SK-N-SH (cell line): ENCODE measurements at regions not wholly inside any gene's neighbourhood (a gene's known extent, or its start where the extent isn't known, plus 50 kb on each side); places are given as distances from the start of the nearest gene placed in this dataset.

Source experiments
- CHD2 ChIP-seq: fragments of 150-350 bp; IDR thresholded peaks from 2 replicates; pipeline ENCODE4 v1.6.1; 2018; ENCODE audit warnings: low read length; ENCODE audit not compliant: partially characterized antibody
- CTCF ChIP-seq: fragments of 200-600 bp; sonication (generic); IDR thresholded peaks from 2 replicates; pipeline ENCODE4 v1.6.1; 2017; ENCODE audit warnings: antibody characterized with exemption, mild to moderate bottlenecking, moderate library complexity
- GATA2 ChIP-seq: sonication (generic); formaldehyde crosslinking; IDR thresholded peaks from 2 replicates; pipeline ENCODE4 v1.5.0; 2020; ENCODE audit warnings: mild to moderate bottlenecking, missing genetic modification reagents
- JUND ChIP-seq: IDR thresholded peaks from 2 replicates; pipeline ENCODE4 v1.4.0; 2012
- POLR2AphosphoS5 ChIP-seq: IDR thresholded peaks from 2 replicates; pipeline ENCODE4 v1.6.1; 2012; ENCODE audit warnings: low read depth, low read length
- RAD21 ChIP-seq: IDR thresholded peaks from 2 replicates; pipeline ENCODE4 v1.6.1; 2012; ENCODE audit warnings: mild to moderate bottlenecking, low read length
- REST ChIP-seq: IDR thresholded peaks from 2 replicates; pipeline ENCODE4 v1.6.1; 2012; ENCODE audit warnings: mild to moderate bottlenecking, low read depth, low read length, moderate library complexity
- RFX5 ChIP-seq: IDR thresholded peaks from 2 replicates; pipeline ENCODE4 v1.6.1; 2012; ENCODE audit warnings: mild to moderate bottlenecking, improper control_type of control experiment, low read length
- TAF1 ChIP-seq: IDR thresholded peaks from 2 replicates; pipeline ENCODE4 v1.6.1; 2012; ENCODE audit warnings: low read depth, mild to moderate bottlenecking, low read length, moderate library complexity, borderline replicate concordance

GRCh38 chr4:130753926-130754325 is 1658.0 kb downstream of the C4orf33 start:
- TF ChIP-seq CTCF (no peak), CHD2 (no peak), REST (no peak), POLR2AphosphoS5 (no peak), TAF1 (no peak), RFX5 (no peak), JUND (no peak), GATA2 (CRISPR knock-in tag) (no peak), RAD21 (no peak)
